NOMO-1 treated with DMSO at 0.1 percent for 48 hours (cell line): ENCODE measurements at regions not wholly inside any gene's neighbourhood (a gene's known extent, or its start where the extent isn't known, plus 50 kb on each side); places are given as distances from the start of the nearest gene placed in this dataset.
"Not testable (repeated sequence)": the region's sequence is repeated elsewhere in the genome, so short reads cannot be mapped to it uniquely, and the experiment has no call there.

Experiments
- DNase-seq: peaks from one replicate; lab custom pipeline; 2025; ENCODE audit not compliant: unreplicated experiment; lab: John Stamatoyannopoulos, UW

GRCh38 chr9:86629530-86629929 lies 275.3 kb upstream of the TUT7 start:
- DNase-seq, result no peak

GRCh38 chr9:86626802-86627201 lies 272.6 kb upstream of the TUT7 start:
- DNase-seq, result no peak

- no peak for DNase-seq
These were observed 270.4 kb upstream of the TUT7 start for GRCh38 chr9:86624630-86625029.

- no peak for DNase-seq
These were observed 260.9 kb upstream of the TUT7 start for GRCh38 chr9:86614871-86615849.

GRCh38 chr9:86613943-86614342 lies 259.7 kb upstream of the TUT7 start:
- no peak for DNase-seq

GRCh38 chr9:86611534-86611933 lies 257.3 kb upstream of the TUT7 start:
- DNase-seq, result not testable (repeated sequence)

- no peak for DNase-seq
These were observed 251.1 kb upstream of the TUT7 start for GRCh38 chr9:86605303-86605702.

- no peak for DNase-seq
These were observed 250.5 kb upstream of the TUT7 start for GRCh38 chr9:86604741-86605140.

- DNase-seq, result no peak
These were observed 248.5 kb upstream of the TUT7 start for GRCh38 chr9:86602715-86603114.

- DNase-seq, result no peak
These were observed 247.5 kb upstream of the TUT7 start for GRCh38 chr9:86601697-86602096.

- no peak for DNase-seq
These were observed 246.8 kb upstream of the TUT7 start for GRCh38 chr9:86600977-86601376.

GRCh38 chr9:86600291-86600690 lies 246.1 kb upstream of the TUT7 start:
- DNase-seq, result no peak

GRCh38 chr9:86599561-86599960 lies 245.4 kb upstream of the TUT7 start:
- DNase-seq, result no peak

- DNase-seq, result no peak
These were observed 244.4 kb upstream of the TUT7 start for GRCh38 chr9:86598411-86599239.

GRCh38 chr9:86594724-86595123 lies 240.5 kb upstream of the TUT7 start:
- no peak for DNase-seq

- DNase-seq, result no peak
These were observed 237.3 kb upstream of the TUT7 start for GRCh38 chr9:86591472-86591871.

- no peak for DNase-seq
These were observed 235.5 kb upstream of the TUT7 start for GRCh38 chr9:86589730-86590129.

GRCh38 chr9:86589273-86589672 lies 235.1 kb upstream of the TUT7 start:
- no peak for DNase-seq

- DNase-seq, result no peak
These were observed 231.9 kb upstream of the TUT7 start for GRCh38 chr9:86586144-86586494.

- DNase-seq, result no peak
These were observed 231.4 kb upstream of the TUT7 start for GRCh38 chr9:86585422-86586143.

- no peak for DNase-seq
These were observed 226.5 kb upstream of the TUT7 start for GRCh38 chr9:86580688-86581087.
